HG02759 (cell line): ENCODE measurements at regions not wholly inside any gene's neighbourhood (a gene's known extent, or its start where the extent isn't known, plus 50 kb on each side); places are given as distances from the start of the nearest gene placed in this dataset.
A peak's percentile ranks its signal among the peaks of the same experiment; 100 is the strongest.

Experiments
- ATAC-seq: cut with Tn5 transposase; IDR thresholded peaks from one replicate; pipeline ENCODE4 v1.9.1; 2021; ENCODE audit warnings: mild to moderate bottlenecking, moderate library complexity; ENCODE audit not compliant: unreplicated experiment

GRCh38 chr1:221408117-221408803, 333.6 kb downstream of the DUSP10 start:
- no peak for ATAC-seq

DNA sequence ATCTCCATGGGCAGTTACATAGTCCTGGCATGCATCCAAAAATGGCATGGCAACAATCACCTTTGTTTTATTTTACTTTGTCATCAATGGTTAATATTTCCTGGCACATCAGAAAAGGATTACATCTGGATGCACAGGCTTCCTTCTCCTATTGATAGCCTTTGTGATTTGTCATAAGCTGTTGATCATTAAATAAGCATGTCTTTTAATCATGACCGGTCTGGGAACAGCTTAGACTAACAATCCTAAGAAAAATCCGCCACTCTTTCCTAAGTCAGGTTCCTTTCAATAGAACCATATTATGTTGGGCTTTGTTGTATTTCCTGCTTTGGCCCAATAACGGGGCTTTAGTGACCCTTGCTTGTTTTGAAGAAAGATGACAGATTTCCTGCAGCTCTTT, 330.6 kb downstream of the DUSP10 start:
- ATAC-seq: no peak

DNA sequence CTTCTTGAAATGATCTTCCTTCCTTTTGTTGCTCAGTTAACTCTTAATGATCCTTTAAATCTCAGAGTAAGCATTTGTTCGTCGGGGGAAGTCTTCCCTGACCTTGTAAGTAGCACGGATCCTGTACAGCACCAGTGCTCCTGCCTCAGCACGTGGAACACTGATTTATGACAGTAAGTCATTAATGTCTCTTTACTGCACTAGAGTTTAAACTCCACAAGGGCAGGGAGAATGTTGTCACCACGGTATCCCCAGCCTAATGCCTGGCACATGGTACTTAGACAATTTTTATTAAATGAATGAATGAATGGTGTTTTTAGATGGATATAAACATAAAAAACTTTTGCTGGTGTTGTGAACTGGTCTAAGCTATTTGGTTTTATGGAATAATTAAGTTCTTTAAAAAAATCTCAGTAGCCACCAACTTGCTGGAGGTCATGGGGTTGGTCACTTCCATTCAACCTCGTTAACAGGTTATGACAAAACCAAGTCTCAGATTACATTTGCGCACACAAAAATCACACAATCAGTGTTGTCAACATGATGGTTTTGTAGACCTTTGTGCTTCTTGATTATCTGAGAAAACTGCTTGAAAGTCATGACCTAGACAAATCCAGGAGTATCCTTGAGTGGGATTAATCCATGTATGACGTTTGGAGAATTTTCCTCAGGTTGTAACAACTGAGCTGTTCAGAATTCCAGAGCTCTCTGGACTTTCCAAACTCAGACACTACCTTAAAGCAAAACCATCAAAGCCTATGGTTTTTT, 326.9 kb downstream of the DUSP10 start:
- no peak for ATAC-seq

DNA sequence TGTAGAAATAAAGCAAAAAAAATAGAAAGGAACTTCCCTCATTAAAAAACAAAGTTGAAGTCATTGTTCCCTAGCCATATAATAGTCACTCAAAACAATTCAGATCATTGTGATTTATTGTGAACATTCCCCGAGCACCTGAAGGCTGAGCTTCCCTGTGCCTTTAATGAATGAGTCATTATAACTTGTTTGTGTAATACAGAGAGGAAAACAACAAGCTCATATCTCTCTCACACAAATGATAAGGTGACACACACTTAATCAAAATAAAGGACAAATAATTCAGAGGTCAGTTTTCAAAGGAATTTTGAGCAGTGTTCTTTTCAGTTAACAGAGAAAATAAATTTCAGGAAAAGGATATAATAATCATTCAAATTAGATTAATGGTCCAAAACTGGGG, 326.2 kb downstream of the DUSP10 start:
- no peak for ATAC-seq

- ATAC-seq: no peak
Measured at GRCh38 chr1:221416142-221416541, 325.7 kb downstream of the DUSP10 start.

GRCh38 chr1:221416723-221417122, 325.2 kb downstream of the DUSP10 start:
- no peak for ATAC-seq

DNA sequence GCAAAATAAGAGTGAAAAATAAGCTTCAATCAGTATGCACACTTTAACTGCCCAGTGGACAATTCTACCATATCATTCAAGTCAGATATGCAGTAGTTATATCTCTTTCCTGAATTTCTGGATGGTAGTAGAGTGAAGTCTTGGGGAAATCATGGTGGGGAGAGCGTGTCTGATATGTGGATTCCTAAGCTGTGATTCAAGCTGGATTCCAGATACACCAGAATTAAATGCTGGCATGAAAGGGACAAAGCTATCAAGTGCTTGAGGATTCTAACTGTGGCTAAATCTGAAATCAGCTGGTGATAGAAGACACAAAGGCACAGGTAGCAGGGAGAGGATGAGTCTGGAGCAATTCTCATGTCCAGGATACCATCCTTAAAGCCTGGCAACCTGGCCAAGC, 323.5 kb downstream of the DUSP10 start:
- no peak for ATAC-seq

DNA sequence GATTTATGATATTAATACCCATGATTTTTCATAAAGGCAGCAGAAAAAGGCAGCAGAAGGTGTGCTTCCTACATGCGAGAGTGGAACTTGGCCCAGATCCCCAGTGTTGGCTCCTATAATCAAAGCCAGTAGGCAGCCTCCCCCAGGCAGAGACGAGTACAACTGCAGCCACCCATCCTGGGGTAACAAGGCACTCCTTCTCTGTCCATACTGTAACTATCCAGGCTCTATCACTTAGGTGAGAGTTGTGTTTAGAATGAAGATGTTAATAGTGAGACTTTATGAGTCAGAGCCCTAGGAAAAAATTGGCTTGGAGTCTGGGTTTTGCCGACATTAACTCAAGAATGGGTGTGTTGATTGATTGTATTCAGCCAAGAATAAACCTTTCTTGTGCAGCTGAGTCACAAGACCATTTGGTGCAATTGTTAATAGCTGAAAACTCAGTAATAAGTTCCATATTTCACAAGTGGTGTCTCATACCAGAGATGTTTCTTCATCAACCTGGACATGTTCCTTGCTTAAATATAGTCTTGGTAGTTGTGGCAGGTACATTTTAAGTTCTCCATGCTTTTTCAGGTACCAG, 322.3 kb downstream of the DUSP10 start:
- no peak for ATAC-seq

DNA sequence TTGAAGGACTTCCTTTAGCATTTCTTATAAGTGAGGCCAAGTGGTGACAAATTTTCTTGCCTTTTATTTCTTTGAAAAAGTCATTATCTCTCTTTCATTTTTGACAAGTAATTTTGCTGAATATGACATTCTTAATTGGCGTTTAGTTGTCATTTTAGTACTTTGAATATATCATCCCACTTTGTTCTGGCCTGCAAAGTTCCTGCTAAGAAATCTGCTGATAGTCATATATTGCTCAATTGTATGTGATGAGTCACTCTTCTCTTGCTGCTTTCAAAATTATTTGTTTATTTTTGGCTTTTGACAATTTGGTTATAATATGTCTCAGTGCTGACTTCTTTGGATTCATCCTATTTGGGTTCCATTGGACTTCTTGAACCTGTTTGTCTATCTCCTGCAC, 312.6 kb downstream of the DUSP10 start:
- ATAC-seq: no peak

GRCh38 chr1:221430152-221430960, 311.5 kb downstream of the DUSP10 start:
- no peak for ATAC-seq

DNA sequence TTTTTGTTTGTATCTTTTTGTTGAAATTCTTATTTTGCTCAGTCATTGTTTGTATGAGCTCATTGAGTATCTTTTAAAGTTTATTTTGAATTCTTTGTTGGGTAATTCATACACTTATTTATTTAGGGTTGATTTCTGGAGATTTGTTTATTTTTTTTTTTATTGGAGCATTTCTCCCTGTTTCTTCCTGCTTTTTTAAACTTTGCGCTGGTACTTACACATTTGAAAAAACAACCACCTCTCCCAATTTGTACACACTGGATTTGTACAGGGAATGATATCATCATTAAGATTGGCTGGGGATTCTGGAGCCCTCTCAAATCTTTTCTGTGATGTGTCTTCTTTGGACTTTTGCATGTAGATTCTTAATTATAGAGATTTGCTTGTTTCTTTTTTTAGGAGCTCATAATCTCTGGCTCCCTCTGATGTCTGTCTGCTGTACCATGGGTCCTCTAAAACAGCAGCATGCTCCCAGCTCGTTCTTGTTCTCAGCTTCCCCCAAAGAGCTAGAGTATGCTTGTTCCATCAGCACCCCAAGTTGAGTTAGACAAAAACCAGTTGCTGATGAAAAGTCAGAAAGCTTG, 310.7 kb downstream of the DUSP10 start:
- ATAC-seq: no peak

DNA sequence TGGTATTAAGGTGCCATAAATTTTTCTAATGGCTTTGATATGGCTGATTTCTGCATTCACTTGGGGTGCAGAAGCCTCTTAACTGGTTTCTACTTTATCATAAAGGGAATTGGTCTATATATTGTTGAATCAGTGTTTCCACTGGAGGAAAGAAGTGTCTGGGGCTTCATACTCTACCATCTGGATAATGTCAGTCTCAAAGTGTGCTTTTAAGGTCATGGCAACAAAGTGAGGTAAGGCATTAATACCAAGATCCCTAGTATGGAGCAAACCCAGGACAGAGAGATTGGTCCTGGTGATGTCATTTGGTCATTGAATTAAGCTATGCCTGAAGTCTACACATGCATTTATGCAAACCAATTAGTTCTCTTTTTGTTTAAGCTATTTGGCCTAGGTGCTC, 309.9 kb downstream of the DUSP10 start:
- ATAC-seq: no peak

GRCh38 chr1:221435504-221435904, 306.4 kb downstream of the DUSP10 start:
- peak; percentile 51 for ATAC-seq

DNA sequence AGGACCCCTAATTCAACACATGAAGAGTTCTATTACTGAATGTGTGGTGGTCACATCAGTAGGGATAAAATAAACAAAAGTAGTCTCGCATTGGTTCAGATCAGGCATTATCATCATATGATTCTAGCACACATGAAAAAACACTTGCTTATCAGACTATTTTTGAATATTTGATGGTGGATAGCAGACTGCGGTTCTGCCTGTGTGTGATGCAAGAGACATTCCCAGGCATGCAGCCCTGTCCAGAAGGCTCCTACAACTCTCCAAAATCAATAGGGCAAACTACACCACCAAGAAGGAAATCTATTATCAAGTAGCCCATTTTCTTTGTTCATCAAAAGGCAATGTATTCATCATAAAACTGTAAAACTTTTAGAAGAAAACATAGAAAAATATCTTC, 304.7 kb downstream of the DUSP10 start:
- ATAC-seq: no peak

DNA sequence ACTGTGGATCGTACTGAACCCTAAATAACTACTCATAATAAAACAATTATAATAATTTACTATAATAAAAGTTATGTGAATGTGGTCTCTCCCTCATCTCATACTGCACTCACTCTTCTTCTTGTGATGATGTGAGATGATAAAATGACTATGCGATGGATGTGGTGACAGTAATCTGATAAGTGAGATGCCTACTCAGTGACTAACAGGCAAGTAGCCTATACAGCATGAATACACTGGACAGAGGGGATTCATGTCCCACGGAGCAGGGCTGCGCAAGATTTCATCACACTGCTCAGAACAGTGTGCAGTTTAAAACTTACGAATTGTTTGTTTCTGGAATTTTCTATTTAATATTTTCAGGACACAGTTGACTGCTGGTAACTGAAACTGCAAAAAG, 304.0 kb downstream of the DUSP10 start:
- ATAC-seq: no peak

DNA sequence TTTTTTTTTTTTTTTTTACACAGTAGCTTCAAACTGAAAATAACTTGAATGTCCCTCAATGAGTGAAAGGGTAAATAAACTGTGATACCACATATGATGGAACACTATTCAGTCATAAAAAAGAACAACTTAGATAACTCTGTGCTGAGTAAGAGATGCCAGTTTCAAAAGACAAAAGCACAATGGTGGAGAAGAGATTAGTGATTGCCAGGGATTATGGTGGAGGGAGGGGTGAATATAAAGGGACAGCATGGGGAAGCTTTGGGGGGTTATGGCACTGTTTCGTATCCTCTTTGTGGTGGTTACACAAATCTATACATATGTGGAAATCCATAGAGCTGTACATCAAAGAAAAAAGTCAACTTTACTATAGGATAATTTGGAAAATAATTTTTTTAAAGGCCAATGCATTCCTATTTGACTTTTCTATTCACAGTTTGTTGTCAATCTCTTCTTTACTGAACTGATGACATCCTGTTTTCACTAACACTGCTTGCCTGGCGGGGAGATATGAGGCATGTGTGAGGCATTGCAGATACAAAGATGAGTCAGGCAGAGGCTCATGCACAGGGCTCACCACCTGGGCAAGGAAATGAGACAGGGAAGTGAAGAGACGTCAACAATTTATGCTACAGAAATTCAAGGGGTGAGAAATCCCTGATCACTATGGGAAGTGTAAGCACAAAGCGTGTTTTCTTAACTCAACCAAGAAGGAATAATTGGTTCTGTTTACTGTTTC, 302.7 kb downstream of the DUSP10 start:
- peak; percentile 83 for ATAC-seq

DNA sequence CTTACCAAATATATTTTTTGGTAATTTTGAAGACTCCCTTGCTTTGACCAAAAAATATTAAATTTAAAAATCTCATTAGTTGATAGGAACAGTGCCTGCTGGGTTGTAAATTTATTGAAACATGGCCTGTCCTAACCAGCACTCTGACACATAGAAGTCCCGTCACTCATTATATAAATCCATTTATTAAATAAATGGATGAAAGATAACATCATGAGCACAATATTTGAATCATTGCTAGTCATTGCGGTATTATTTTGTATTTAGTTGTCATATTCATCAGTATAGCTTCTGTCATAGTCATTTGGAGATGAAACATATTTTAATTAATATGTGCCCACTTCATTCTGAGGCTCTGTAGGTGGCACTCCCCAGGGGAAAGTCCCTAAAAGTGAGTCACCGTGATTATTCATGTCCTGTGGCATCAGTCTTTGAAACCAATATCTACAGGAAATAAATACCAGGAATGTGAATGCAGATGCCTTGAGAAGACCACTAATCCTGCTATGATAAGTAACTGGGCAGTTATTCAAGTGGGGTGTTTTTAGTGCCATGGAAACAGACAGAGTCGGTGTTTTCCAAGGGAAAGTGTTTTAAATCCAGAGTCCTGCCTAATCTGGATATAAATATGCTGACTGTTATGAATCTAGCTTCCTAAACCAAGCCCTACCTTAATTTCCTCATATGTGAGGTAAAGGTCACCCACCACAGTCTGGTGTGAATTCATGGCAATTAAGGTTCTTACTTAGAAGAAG, 302.0 kb downstream of the DUSP10 start:
- ATAC-seq: no peak

GRCh38 chr1:221440658-221441057, 301.2 kb downstream of the DUSP10 start:
- no peak for ATAC-seq

DNA sequence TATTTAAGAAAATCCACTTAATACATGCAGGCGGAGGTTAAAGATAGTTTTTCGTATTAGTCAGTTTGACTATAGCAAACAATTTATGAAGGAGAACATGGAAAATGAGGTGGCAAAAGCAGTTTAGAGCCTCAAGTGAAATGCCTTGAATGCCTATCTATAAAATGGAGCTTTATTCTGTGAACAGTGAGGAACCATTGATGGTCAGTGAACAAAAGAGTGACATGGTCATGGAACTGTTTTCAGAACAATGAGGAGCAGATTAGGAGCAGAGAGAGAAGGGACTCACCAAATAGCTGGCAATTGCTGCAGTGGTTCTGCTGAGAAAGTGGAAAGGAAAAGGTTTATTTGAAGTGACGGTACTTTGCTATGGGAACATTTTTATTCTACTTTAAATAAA, 299.8 kb downstream of the DUSP10 start:
- no peak for ATAC-seq

GRCh38 chr1:221444346-221444745, 297.5 kb downstream of the DUSP10 start:
- no peak for ATAC-seq
